ENCODE measurements at regions not wholly inside any gene's neighbourhood (a gene's known extent, or its start where the extent isn't known, plus 50 kb on each side); places are given as distances from the start of the nearest gene placed in this dataset.

- Mint-ChIP-seq H3K4me3 (ENCODE audit: low read depth) (no peak overlapping the region), H3K27me3 (no peaks in the 10 kb centered on the region), H3K36me3 (ENCODE audit: insufficient read depth) (no peaks in the 10 kb centered on the region), H3K4me1 (ENCODE audit: low read depth) (no peaks in the 10 kb centered on the region), H3K9me3 (ENCODE audit: low read depth) (no peaks in the 10 kb centered on the region), H3K27ac (no peak overlapping the region)
- DNase-seq (ENCODE audit: low spot score, unreplicated experiment): no peak
- no peak for TF ChIP-seq CTCF (IDR thresholded peaks at IDR 0.05; ENCODE audit: unreplicated experiment)
Measured at GRCh38 chr14:42424501-42424900, 817.8 kb downstream of the LRFN5 start.

- TF ChIP-seq CTCF (IDR thresholded peaks at IDR 0.05; ENCODE audit: unreplicated experiment): no peak
- Mint-ChIP-seq H3K36me3 (ENCODE audit: insufficient read depth) (no peaks in the 10 kb centered on the region), H3K9me3 (ENCODE audit: low read depth) (no peaks in the 10 kb centered on the region), H3K27me3 (peaks cover 3% of the 10 kb centered on the region), H3K4me3 (ENCODE audit: low read depth) (no peak overlapping the region), H3K27ac (no peak overlapping the region), H3K4me1 (ENCODE audit: low read depth) (no peaks in the 10 kb centered on the region)
- DNase-seq (ENCODE audit: low spot score, unreplicated experiment): no peak
Measured at GRCh38 chr14:42421377-42422078, 814.9 kb downstream of the LRFN5 start.

- no peak for TF ChIP-seq CTCF (IDR thresholded peaks at IDR 0.05; ENCODE audit: unreplicated experiment)
- DNase-seq (ENCODE audit: low spot score, unreplicated experiment): no peak
- Mint-ChIP-seq H3K27me3 (peaks cover 3% of the 10 kb centered on the region), H3K36me3 (ENCODE audit: insufficient read depth) (no peaks in the 10 kb centered on the region), H3K9me3 (ENCODE audit: low read depth) (no peaks in the 10 kb centered on the region), H3K27ac (no peak overlapping the region), H3K4me3 (ENCODE audit: low read depth) (no peak overlapping the region), H3K4me1 (ENCODE audit: low read depth) (no peaks in the 10 kb centered on the region)
Measured at GRCh38 chr14:42420071-42420470, 813.4 kb downstream of the LRFN5 start.

- no peaks in the 10 kb centered on the region for H3K36me3 Mint-ChIP-seq (ENCODE audit: insufficient read depth)
- H3K4me1 Mint-ChIP-seq (ENCODE audit: low read depth): no peaks in the 10 kb centered on the region
Measured at GRCh38 chr14:42407153-42407552, 800.5 kb downstream of the LRFN5 start.

DNA sequence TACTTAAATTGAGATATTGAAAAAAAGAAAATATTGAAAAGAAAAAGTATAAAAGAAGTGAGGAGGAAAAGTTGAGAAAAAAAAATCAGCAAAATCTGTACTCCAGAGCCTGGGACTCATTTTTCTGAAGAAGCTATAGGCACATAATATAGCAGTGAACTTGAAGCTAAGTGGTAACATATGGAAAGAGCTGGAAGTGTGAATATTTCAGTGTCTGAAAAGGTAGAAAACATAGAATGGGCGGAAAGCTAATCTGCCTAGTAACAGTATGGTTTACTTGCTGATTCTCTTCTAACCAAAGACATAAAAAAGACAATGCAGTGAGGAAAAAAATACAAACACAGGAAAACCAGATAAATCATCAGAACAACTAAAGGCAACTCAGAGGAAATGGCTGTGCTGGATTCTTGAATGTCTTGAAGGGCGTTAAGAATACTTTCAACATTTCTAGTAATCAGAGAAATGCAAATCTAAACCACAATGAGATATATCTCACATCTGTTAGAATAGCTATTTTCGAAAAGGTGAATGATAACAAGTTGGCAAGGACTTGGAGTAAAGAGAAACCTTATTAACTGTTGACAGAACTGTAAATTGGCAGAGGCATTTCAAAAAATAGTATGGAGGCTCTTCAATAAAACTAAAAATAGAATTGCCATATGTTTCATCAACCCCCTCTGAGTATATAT is 784.6 kb downstream of the LRFN5 start:
- Mint-ChIP-seq H3K27ac (no peak overlapping the region), H3K9me3 (ENCODE audit: low read depth) (no peaks in the 10 kb centered on the region), H3K4me1 (ENCODE audit: low read depth) (no peaks in the 10 kb centered on the region), H3K36me3 (ENCODE audit: insufficient read depth) (no peaks in the 10 kb centered on the region), H3K27me3 (no peaks in the 10 kb centered on the region), H3K4me3 (ENCODE audit: low read depth) (no peak overlapping the region)
- no peak for TF ChIP-seq CTCF (IDR thresholded peaks at IDR 0.05; ENCODE audit: unreplicated experiment)
- no peak for DNase-seq (ENCODE audit: low spot score, unreplicated experiment)

More at GRCh38 chr14:42407153-42407552, 800.5 kb downstream of the LRFN5 start:
- Mint-ChIP-seq H3K4me3 (ENCODE audit: low read depth) (no peak overlapping the region), H3K27ac (no peak overlapping the region), H3K9me3 (ENCODE audit: low read depth) (no peaks in the 10 kb centered on the region), H3K27me3 (no peaks in the 10 kb centered on the region)
- TF ChIP-seq CTCF (IDR thresholded peaks at IDR 0.05; ENCODE audit: unreplicated experiment): no peak
- no peak for DNase-seq (ENCODE audit: low spot score, unreplicated experiment)
